Prostate gland (tissue), 2 donors: ENCODE measurements at regions not wholly inside any gene's neighbourhood (a gene's known extent, or its start where the extent isn't known, plus 50 kb on each side); places are given as distances from the start of the nearest gene placed in this dataset.

Experiments
- POLR2A ChIP-seq: fragments of 450-650 bp; IDR thresholded peaks from one replicate; pipeline ENCODE4 v1.6.1; 2016; ENCODE audit warnings: antibody characterized with exemption, mild to moderate bottlenecking
- POLR2AphosphoS5 ChIP-seq: sonication (generic); formaldehyde crosslinking; IDR thresholded peaks from one replicate; pipeline ENCODE4 v1.6.1; 2017; ENCODE audit warnings: antibody characterized with exemption
- TF ChIP-seq, protein P1 (sequence below), 4 experiments: fragments of 200-600 bp in 2 of 4; fragments of 450-650 bp in 2 of 4; sonication (generic) in 2 of 4; IDR thresholded peaks; 1 replicate in 3 of 4; 2 replicates in 1 of 4; pipeline ENCODE4 v1.5.1; 2016 to 2019; ENCODE audit warnings: antibody characterized with exemption in 4 of 4, mild to moderate bottlenecking in 2 of 4, moderate library complexity in 2 of 4

DNA sequence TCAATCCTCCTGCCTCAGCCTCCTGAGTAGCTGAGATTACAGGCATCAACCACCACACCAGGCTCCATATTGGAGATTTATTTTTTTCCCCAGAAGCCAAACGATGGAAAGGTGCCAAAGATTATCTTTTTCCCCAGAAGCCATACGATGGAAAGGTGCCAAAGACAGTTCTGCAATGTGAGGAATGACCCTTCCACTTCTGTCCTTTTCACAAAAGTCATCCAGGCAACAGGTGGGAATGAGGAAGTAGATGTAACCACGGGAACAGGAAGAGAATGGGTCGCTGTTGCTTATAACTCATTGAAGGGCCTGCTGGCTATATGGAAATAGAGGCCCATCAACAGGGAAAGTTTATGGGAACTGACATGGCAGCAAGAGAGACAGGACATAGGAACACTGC, 233.7 kb upstream of the MSX2 start:
- TF ChIP-seq, protein P1, sequence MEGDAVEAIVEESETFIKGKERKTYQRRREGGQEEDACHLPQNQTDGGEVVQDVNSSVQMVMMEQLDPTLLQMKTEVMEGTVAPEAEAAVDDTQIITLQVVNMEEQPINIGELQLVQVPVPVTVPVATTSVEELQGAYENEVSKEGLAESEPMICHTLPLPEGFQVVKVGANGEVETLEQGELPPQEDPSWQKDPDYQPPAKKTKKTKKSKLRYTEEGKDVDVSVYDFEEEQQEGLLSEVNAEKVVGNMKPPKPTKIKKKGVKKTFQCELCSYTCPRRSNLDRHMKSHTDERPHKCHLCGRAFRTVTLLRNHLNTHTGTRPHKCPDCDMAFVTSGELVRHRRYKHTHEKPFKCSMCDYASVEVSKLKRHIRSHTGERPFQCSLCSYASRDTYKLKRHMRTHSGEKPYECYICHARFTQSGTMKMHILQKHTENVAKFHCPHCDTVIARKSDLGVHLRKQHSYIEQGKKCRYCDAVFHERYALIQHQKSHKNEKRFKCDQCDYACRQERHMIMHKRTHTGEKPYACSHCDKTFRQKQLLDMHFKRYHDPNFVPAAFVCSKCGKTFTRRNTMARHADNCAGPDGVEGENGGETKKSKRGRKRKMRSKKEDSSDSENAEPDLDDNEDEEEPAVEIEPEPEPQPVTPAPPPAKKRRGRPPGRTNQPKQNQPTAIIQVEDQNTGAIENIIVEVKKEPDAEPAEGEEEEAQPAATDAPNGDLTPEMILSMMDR (IDR thresholded peaks at IDR 0.05) = no peak
- no peak for TF ChIP-seq POLR2AphosphoS5
- TF ChIP-seq POLR2A = no peak
